H7 (cell line): ENCODE measurements at regions not wholly inside any gene's neighbourhood (a gene's known extent, or its start where the extent isn't known, plus 50 kb on each side); places are given as distances from the start of the nearest gene placed in this dataset.
"Not testable (repeated sequence)": the region's sequence is repeated elsewhere in the genome, so short reads cannot be mapped to it uniquely, and the experiment has no call there.

Source experiments
- DNase-seq: peaks from one replicate; pipeline ENCODE4 v3.0.0; 2012
- H3K27me3 ChIP-seq: 2 replicates; pipeline ENCODE4 v1.6.0; 2011; ENCODE audit warnings: mild to moderate bottlenecking, low read length; ENCODE audit not compliant: control insufficient read depth, insufficient read depth
- H3K36me3 ChIP-seq: replicated peaks from 2 replicates; pipeline ENCODE4 v1.5.1; 2011; ENCODE audit warnings: low read length; ENCODE audit not compliant: control insufficient read depth, insufficient read depth
- H3K4me3 ChIP-seq: 2 replicates; pipeline ENCODE4 v1.5.1; 2011; ENCODE audit warnings: low read depth, mild to moderate bottlenecking, control low read depth, low read length, moderate library complexity; ENCODE audit not compliant: insufficient read depth

- no peak for DNase-seq
- Histone ChIP-seq H3K4me3 (no peak overlapping the region), H3K36me3 (no peaks in the 10 kb centered on the region), H3K27me3 (no peaks in the 10 kb centered on the region)
Measured at GRCh38 chr4:159906517-159906916, 803.6 kb downstream of the RAPGEF2 start.

GRCh38 chr4:159910721-159911120 lies 807.8 kb downstream of the RAPGEF2 start:
- Histone ChIP-seq H3K36me3 (no peaks in the 10 kb centered on the region), H3K4me3 (no peak overlapping the region), H3K27me3 (no peaks in the 10 kb centered on the region)
- no peak for DNase-seq

GRCh38 chr4:159922119-159922518 lies 819.2 kb downstream of the RAPGEF2 start:
- Histone ChIP-seq H3K36me3 (no peaks in the 10 kb centered on the region), H3K4me3 (no peak overlapping the region), H3K27me3 (no peaks in the 10 kb centered on the region)
- no peak for DNase-seq

- no peaks in the 10 kb centered on the region for H3K36me3 ChIP-seq
- H3K27me3 ChIP-seq, result no peaks in the 10 kb centered on the region
- no peak for DNase-seq
- no peak overlapping the region for H3K4me3 ChIP-seq
Measured at GRCh38 chr4:159925770-159926169, 822.9 kb downstream of the RAPGEF2 start.

- DNase-seq, result no peak
- Histone ChIP-seq H3K4me3 (no peak overlapping the region), H3K36me3 (no peaks in the 10 kb centered on the region), H3K27me3 (no peaks in the 10 kb centered on the region)
Measured at GRCh38 chr4:159926871-159927270, 824.0 kb downstream of the RAPGEF2 start.

GRCh38 chr4:159927781-159928180 lies 824.9 kb downstream of the RAPGEF2 start:
- no peaks in the 10 kb centered on the region for H3K27me3 ChIP-seq
- H3K36me3 ChIP-seq, result no peaks in the 10 kb centered on the region
- no peak for DNase-seq
- H3K4me3 ChIP-seq, result no peak overlapping the region

GRCh38 chr4:159934602-159935001 lies 831.7 kb downstream of the RAPGEF2 start:
- not testable (repeated sequence) for H3K27me3 ChIP-seq, H3K4me3 ChIP-seq, DNase-seq, H3K36me3 ChIP-seq

GRCh38 chr4:159937595-159937994 lies 834.7 kb downstream of the RAPGEF2 start:
- no peaks in the 10 kb centered on the region for H3K36me3 ChIP-seq
- no peaks in the 10 kb centered on the region for H3K27me3 ChIP-seq
- no peak overlapping the region for H3K4me3 ChIP-seq
- DNase-seq, result no peak

GRCh38 chr4:159939681-159940080 lies 836.8 kb downstream of the RAPGEF2 start:
- H3K4me3 ChIP-seq, H3K27me3 ChIP-seq, DNase-seq, H3K36me3 ChIP-seq: not testable (repeated sequence)

GRCh38 chr4:159941076-159941475 lies 838.2 kb downstream of the RAPGEF2 start:
- no peaks in the 10 kb centered on the region for H3K27me3 ChIP-seq
- H3K4me3 ChIP-seq, result no peak overlapping the region
- H3K36me3 ChIP-seq, result no peaks in the 10 kb centered on the region
- no peak for DNase-seq

GRCh38 chr4:159944477-159944876 lies 841.6 kb downstream of the RAPGEF2 start:
- no peaks in the 10 kb centered on the region for H3K36me3 ChIP-seq
- H3K27me3 ChIP-seq, result no peaks in the 10 kb centered on the region
- DNase-seq, result no peak
- H3K4me3 ChIP-seq, result no peak overlapping the region

GRCh38 chr4:159946983-159947615 lies 844.2 kb downstream of the RAPGEF2 start:
- Histone ChIP-seq H3K36me3 (no peaks in the 10 kb centered on the region), H3K27me3 (no peaks in the 10 kb centered on the region), H3K4me3 (no peak overlapping the region)
- DNase-seq, result peak; percentile 30

GRCh38 chr4:159950707-159951106 lies 847.8 kb downstream of the RAPGEF2 start:
- no peaks in the 10 kb centered on the region for H3K27me3 ChIP-seq
- H3K36me3 ChIP-seq, result no peaks in the 10 kb centered on the region
- no peak overlapping the region for H3K4me3 ChIP-seq
- DNase-seq, result peak; percentile 13

GRCh38 chr4:159966746-159967145 lies 863.9 kb downstream of the RAPGEF2 start:
- Histone ChIP-seq H3K4me3 (no peak overlapping the region), H3K27me3 (no peaks in the 10 kb centered on the region), H3K36me3 (no peaks in the 10 kb centered on the region)
- no peak for DNase-seq

GRCh38 chr4:159976871-159977482 lies 874.1 kb downstream of the RAPGEF2 start:
- not testable (repeated sequence) for H3K4me3 ChIP-seq, DNase-seq, H3K27me3 ChIP-seq, H3K36me3 ChIP-seq
